HEK293 (cell line): ENCODE measurements at regions not wholly inside any gene's neighbourhood (a gene's known extent, or its start where the extent isn't known, plus 50 kb on each side); places are given as distances from the start of the nearest gene placed in this dataset.

Experiments
- CTCF ChIA-PET: fragments of 350-600 bp; formaldehyde crosslinking; extraction: SDS; loops from one replicate; lab custom pipeline; 2021; ENCODE audit warnings: antibody characterized with exemption; lab: Yijun Ruan, JAX
- POLR2A ChIA-PET: fragments of 300-600 bp; formaldehyde crosslinking; extraction: SDS; loops from one replicate; lab custom pipeline; 2020; ENCODE audit warnings: antibody characterized with exemption, inconsistent platforms; lab: Yijun Ruan, JAX
- H3K27ac ChIP-seq: fragments of 200-500 bp; sonication (Bioruptor generic); 2 replicates; pipeline ENCODE4 v1.5.1; 2014; ENCODE audit warnings: low read depth, low read length, control low read depth, inconsistent platforms; ENCODE audit errors: extremely low read depth
- H3K36me3 ChIP-seq, 2 experiments: fragments of 200-500 bp in 1 of 2; sonication (Bioruptor generic) in 1 of 2; 1 replicate in 1 of 2; 2 replicates in 1 of 2; pipeline ENCODE4 v1.5.1; 2014 to 2017; ENCODE audit warnings: inconsistent platforms in 2 of 2, low read length in 2 of 2; ENCODE audit not compliant: control insufficient read depth in 2 of 2, insufficient read depth in 1 of 2
- H3K4me1 ChIP-seq: fragments of 200-500 bp; sonication (Bioruptor generic); 2 replicates; pipeline ENCODE4 v1.5.1; 2014; ENCODE audit warnings: mild to moderate bottlenecking, low read length, inconsistent platforms; ENCODE audit not compliant: control insufficient read depth, insufficient read depth
- H3K4me3 ChIP-seq: 2 replicates; pipeline ENCODE4 v1.5.1; 2011; ENCODE audit warnings: low read depth, mild to moderate bottlenecking, control low read depth, low read length, moderate library complexity
- H3K9me3 ChIP-seq: fragments of 200-500 bp; sonication (Bioruptor generic); 2 replicates; pipeline ENCODE4 v1.5.1; 2014; ENCODE audit warnings: low read depth, low read length, inconsistent platforms; ENCODE audit not compliant: control insufficient read depth, insufficient read depth
- BCL11B ChIP-seq: fragments of 450-650 bp; formaldehyde crosslinking; IDR thresholded peaks from 2 replicates; pipeline ENCODE4 v1.5.1; 2016; ENCODE audit warnings: low read depth, missing biosample characterization, missing genetic modification characterization
- PRDM10 ChIP-seq: fragments of 450-650 bp; formaldehyde crosslinking; IDR thresholded peaks from 2 replicates; pipeline ENCODE4 v1.5.1; 2016; ENCODE audit warnings: missing biosample characterization, missing genetic modification characterization
- PRDM4 ChIP-seq: fragments of 450-650 bp; formaldehyde crosslinking; IDR thresholded peaks from 2 replicates; pipeline ENCODE4 v1.5.1; 2017; ENCODE audit warnings: missing biosample characterization, missing genetic modification characterization
- SCRT1 ChIP-seq: fragments of 450-650 bp; formaldehyde crosslinking; IDR thresholded peaks from 2 replicates; pipeline ENCODE4 v1.5.1; 2016; ENCODE audit warnings: missing biosample characterization, missing genetic modification characterization, borderline replicate concordance
- ZBTB10 ChIP-seq: fragments of 450-650 bp; formaldehyde crosslinking; IDR thresholded peaks from 2 replicates; pipeline ENCODE4 v1.5.1; 2016; ENCODE audit warnings: missing biosample characterization, missing genetic modification characterization
- ZBTB21 ChIP-seq: fragments of 450-650 bp; formaldehyde crosslinking; IDR thresholded peaks from 2 replicates; pipeline ENCODE4 v1.5.1; 2017; ENCODE audit warnings: missing biosample characterization, missing genetic modification characterization
- ZNF112 ChIP-seq: fragments of 450-650 bp; formaldehyde crosslinking; IDR thresholded peaks from 2 replicates; pipeline ENCODE4 v1.5.0; 2017; ENCODE audit warnings: missing biosample characterization, missing genetic modification characterization
- ZNF174 ChIP-seq: fragments of 450-650 bp; formaldehyde crosslinking; IDR thresholded peaks from 2 replicates; pipeline ENCODE4 v1.5.0; 2017; ENCODE audit warnings: missing biosample characterization, mild to moderate bottlenecking, missing genetic modification characterization
- ZNF239 ChIP-seq: fragments of 450-650 bp; formaldehyde crosslinking; IDR thresholded peaks from 2 replicates; pipeline ENCODE4 v1.5.1; 2016; ENCODE audit warnings: missing biosample characterization, missing genetic modification characterization
- ZNF398 ChIP-seq: fragments of 450-650 bp; formaldehyde crosslinking; IDR thresholded peaks from 2 replicates; pipeline ENCODE4 v1.5.1; 2017; ENCODE audit warnings: missing biosample characterization, missing genetic modification characterization
- ZNF518A ChIP-seq: fragments of 450-650 bp; formaldehyde crosslinking; conservative IDR thresholded peaks from 2 replicates; pipeline ENCODE4 v1.5.1; 2016; ENCODE audit warnings: low read depth, missing biosample characterization, missing genetic modification characterization
- ZNF660 ChIP-seq: fragments of 450-650 bp; IDR thresholded peaks from 2 replicates; pipeline ENCODE4 v1.5.1; 2018; ENCODE audit warnings: missing biosample characterization, mild to moderate bottlenecking, missing genetic modification characterization
- ZNF664 ChIP-seq: fragments of 450-650 bp; formaldehyde crosslinking; IDR thresholded peaks from 2 replicates; pipeline ENCODE4 v1.5.1; 2016; ENCODE audit warnings: missing biosample characterization, missing genetic modification characterization
- ZNF747 ChIP-seq: fragments of 450-650 bp; formaldehyde crosslinking; IDR thresholded peaks from 2 replicates; pipeline ENCODE4 v1.5.1; 2016; ENCODE audit warnings: missing biosample characterization, missing genetic modification characterization
- ZSCAN30 ChIP-seq: fragments of 450-650 bp; IDR thresholded peaks from 2 replicates; pipeline ENCODE4 v1.5.1; 2018; ENCODE audit warnings: missing biosample characterization, mild to moderate bottlenecking, missing genetic modification characterization, moderate library complexity
- ZXDB ChIP-seq: fragments of 450-650 bp; formaldehyde crosslinking; IDR thresholded peaks from 2 replicates; pipeline ENCODE4 v1.5.1; 2016; ENCODE audit warnings: missing biosample characterization, missing genetic modification characterization

- TF ChIP-seq ZBTB10 (tag by site-specific recombination) (no peak), ZNF174 (tag by site-specific recombination) (no peak), PRDM10 (no peak), ZNF660 (tag by site-specific recombination) (no peak)
These were observed 141.4 kb downstream of the TMEM38B start (continued) for GRCh38 chr9:105835721-105836120.

- H3K36me3 ChIP-seq = no peaks in the 10 kb centered on the region
- no peaks in the 10 kb centered on the region for H3K9me3 ChIP-seq
- CTCF ChIA-PET = interaction anchor here (0.5 to 1.1 kb wide), 2 partner anchors 45 to 465 kb away, joined by 4 to 5 read pairs; no protein-coding TSS in a partner anchor
- H3K4me1 ChIP-seq = no peaks in the 10 kb centered on the region
- H3K27ac ChIP-seq = no peak overlapping the region
- TF ChIP-seq ZNF747 (no peak), ZNF112 (tag by site-specific recombination) (no peak), PRDM4 (tag by site-specific recombination) (no peak), ZNF239 (tag by site-specific recombination) (no peak), ZBTB21 (tag by site-specific recombination) (no peak), ZXDB (tag by site-specific recombination) (no peak), ZNF398 (tag by site-specific recombination) (no peak)
- TF ChIP-seq, all 188 proteins: peak for 0
- H3K4me3 ChIP-seq = no peak overlapping the region
- POLR2A ChIA-PET = no interaction called here
These were observed 142.8 kb downstream of the TMEM38B start for GRCh38 chr9:105836936-105837660.

- no peak overlapping the region for H3K4me3 ChIP-seq
- H3K27ac ChIP-seq = no peak overlapping the region
- H3K36me3 ChIP-seq = no peaks in the 10 kb centered on the region
- POLR2A ChIA-PET = no interaction called here
- no peaks in the 10 kb centered on the region for H3K9me3 ChIP-seq
- no peaks in the 10 kb centered on the region for H3K4me1 ChIP-seq
- CTCF ChIA-PET = interaction anchor here (0.6 to 6.9 kb wide), 31 partner anchors 9 to 1482 kb away, joined by 3 to 104 read pairs (median 4); no protein-coding TSS in a partner anchor
- TF ChIP-seq SCRT1 (tag by site-specific recombination) (no peak), BCL11B (tag by site-specific recombination) (no peak), ZNF664 (tag by site-specific recombination) (no peak), ZNF518A (tag by site-specific recombination) (no peak), ZSCAN30 (no peak)
These were observed 147.2 kb downstream of the TMEM38B start for GRCh38 chr9:105841562-105841961.
